Activated CD8-positive, alpha-beta T cell treated with anti-CD3 and anti-CD28 coated beads for 36 hours (primary cell): ENCODE measurements at regions not wholly inside any gene's neighbourhood (a gene's known extent, or its start where the extent isn't known, plus 50 kb on each side); places are given as distances from the start of the nearest gene placed in this dataset.

Experiments used
- ATAC-seq: fragments of 200-7000 bp; cut with Tn5 transposase; one replicate; pipeline ENCODE4 v1.10.0; 2021; ENCODE audit warnings: mild to moderate bottlenecking, moderate library complexity
- CTCF ChIA-PET: fragments of 350-600 bp; sonication (Branson Sonifier 250); formaldehyde crosslinking; loops from one replicate; lab custom pipeline; 2021; ENCODE audit warnings: antibody characterized with exemption; lab: Charles Lee
- POLR2A ChIA-PET: fragments of 350-600 bp; sonication (Branson Sonifier 250); formaldehyde crosslinking; loops from one replicate; lab custom pipeline; 2021; ENCODE audit warnings: antibody characterized with exemption; lab: Charles Lee
- DNase-seq: peaks from one replicate; pipeline ENCODE4 v3.0.0-alpha.2; 2020
- H3K27ac Mint-ChIP-seq: one replicate; pipeline ENCODE4 v1.8.0; 2021; ENCODE audit warnings: mild to moderate bottlenecking, mixed read lengths
- H3K27me3 Mint-ChIP-seq: one replicate; pipeline ENCODE4 v1.8.0; 2021; ENCODE audit warnings: mixed read lengths
- H3K36me3 Mint-ChIP-seq: one replicate; pipeline ENCODE4 v1.8.0; 2021; ENCODE audit warnings: low read depth, mixed read lengths
- H3K4me1 Mint-ChIP-seq: one replicate; pipeline ENCODE4 v1.8.0; 2021; ENCODE audit warnings: low read depth, mixed read lengths
- H3K4me3 Mint-ChIP-seq: one replicate; pipeline ENCODE4 v1.8.0; 2021; ENCODE audit warnings: mild to moderate bottlenecking, moderate library complexity, mixed read lengths
- H3K9me3 Mint-ChIP-seq: one replicate; pipeline ENCODE4 v1.8.0; 2021; ENCODE audit warnings: mixed read lengths
- intact Hi-C: fragments of 100-400 bp; cut with micrococcal nuclease; formaldehyde crosslinking; loops from one replicate; pipeline ENCODE4 v1.10.0; 2022
- TF ChIP-seq, protein P1 (sequence below): fragments of 200-600 bp; IDR thresholded peaks from one replicate; pipeline ENCODE4 v1.8.0; 2022; ENCODE audit warnings: antibody characterized with exemption, mild to moderate bottlenecking

- no peak overlapping the region for H3K4me3 Mint-ChIP-seq
- no peaks in the 10 kb centered on the region for H3K4me1 Mint-ChIP-seq
- H3K36me3 Mint-ChIP-seq: no peaks in the 10 kb centered on the region
- peaks cover 9% of the 10 kb centered on the region for H3K27me3 Mint-ChIP-seq
- no peak for DNase-seq
- POLR2A ChIA-PET: no interaction called here
- CTCF ChIA-PET: interaction anchor here (0.9 kb wide), 1 partner anchor 25 kb away, joined by 3 read pairs; no protein-coding TSS in a partner anchor
- no peaks in the 10 kb centered on the region for H3K9me3 Mint-ChIP-seq
- intact Hi-C loops: no loop called here
- ATAC-seq: no peak
- TF ChIP-seq, protein P1, sequence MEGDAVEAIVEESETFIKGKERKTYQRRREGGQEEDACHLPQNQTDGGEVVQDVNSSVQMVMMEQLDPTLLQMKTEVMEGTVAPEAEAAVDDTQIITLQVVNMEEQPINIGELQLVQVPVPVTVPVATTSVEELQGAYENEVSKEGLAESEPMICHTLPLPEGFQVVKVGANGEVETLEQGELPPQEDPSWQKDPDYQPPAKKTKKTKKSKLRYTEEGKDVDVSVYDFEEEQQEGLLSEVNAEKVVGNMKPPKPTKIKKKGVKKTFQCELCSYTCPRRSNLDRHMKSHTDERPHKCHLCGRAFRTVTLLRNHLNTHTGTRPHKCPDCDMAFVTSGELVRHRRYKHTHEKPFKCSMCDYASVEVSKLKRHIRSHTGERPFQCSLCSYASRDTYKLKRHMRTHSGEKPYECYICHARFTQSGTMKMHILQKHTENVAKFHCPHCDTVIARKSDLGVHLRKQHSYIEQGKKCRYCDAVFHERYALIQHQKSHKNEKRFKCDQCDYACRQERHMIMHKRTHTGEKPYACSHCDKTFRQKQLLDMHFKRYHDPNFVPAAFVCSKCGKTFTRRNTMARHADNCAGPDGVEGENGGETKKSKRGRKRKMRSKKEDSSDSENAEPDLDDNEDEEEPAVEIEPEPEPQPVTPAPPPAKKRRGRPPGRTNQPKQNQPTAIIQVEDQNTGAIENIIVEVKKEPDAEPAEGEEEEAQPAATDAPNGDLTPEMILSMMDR: no peak
- H3K27ac Mint-ChIP-seq: no peak overlapping the region
Measured at GRCh38 chr2:18171191-18172139, 293.0 kb downstream of the KCNS3 start.

- Mint-ChIP-seq H3K9me3 (no peaks in the 10 kb centered on the region), H3K4me3 (no peak overlapping the region), H3K36me3 (no peaks in the 10 kb centered on the region), H3K27ac (no peak overlapping the region), H3K27me3 (peaks cover 9% of the 10 kb centered on the region), H3K4me1 (no peaks in the 10 kb centered on the region)
- intact Hi-C loops: no loop called here
- DNase-seq (no peak), ATAC-seq (no peak)
- TF ChIP-seq, protein P1: no peak
- ChIA-PET CTCF (no interaction called here), POLR2A (no interaction called here)
Measured at GRCh38 chr2:18170642-18171041, 292.2 kb downstream of the KCNS3 start.

DNA sequence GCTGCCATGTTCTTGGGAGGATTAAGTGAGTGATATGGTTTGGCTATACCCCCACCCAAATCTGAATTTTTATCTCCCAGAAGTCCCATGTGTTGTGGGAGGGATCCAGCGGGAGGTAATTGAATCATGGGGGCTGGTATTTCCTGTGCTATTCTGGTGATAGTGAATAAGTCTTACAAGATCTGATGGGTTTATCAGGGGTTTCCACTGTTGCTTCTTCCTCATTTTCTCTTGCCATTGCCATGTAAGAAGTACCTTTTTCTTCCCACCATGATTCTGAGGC lies 291.4 kb downstream of the KCNS3 start:
- H3K4me3 Mint-ChIP-seq: no peak overlapping the region
- H3K36me3 Mint-ChIP-seq: no peaks in the 10 kb centered on the region
- TF ChIP-seq, protein P1: no peak
- no peaks in the 10 kb centered on the region for H3K9me3 Mint-ChIP-seq
- ChIA-PET CTCF (no interaction called here), POLR2A (no interaction called here)
- intact Hi-C loops: no loop called here
- no peak for ATAC-seq
- DNase-seq: no peak
- H3K27me3 Mint-ChIP-seq: peaks cover 9% of the 10 kb centered on the region
- H3K4me1 Mint-ChIP-seq: no peaks in the 10 kb centered on the region
- H3K27ac Mint-ChIP-seq: no peak overlapping the region

GRCh38 chr2:18169121-18169892 lies 290.8 kb downstream of the KCNS3 start:
- POLR2A ChIA-PET: no interaction called here
- ATAC-seq (no peak), DNase-seq (no peak)
- no peaks in the 10 kb centered on the region for H3K4me1 Mint-ChIP-seq
- TF ChIP-seq, protein P1: no peak
- no peak overlapping the region for H3K27ac Mint-ChIP-seq
- no peaks in the 10 kb centered on the region for H3K9me3 Mint-ChIP-seq
- H3K27me3 Mint-ChIP-seq: peaks cover 9% of the 10 kb centered on the region
- no peak overlapping the region for H3K4me3 Mint-ChIP-seq
- no peaks in the 10 kb centered on the region for H3K36me3 Mint-ChIP-seq
- intact Hi-C loops: no loop called here
- CTCF ChIA-PET: no interaction called here

DNA sequence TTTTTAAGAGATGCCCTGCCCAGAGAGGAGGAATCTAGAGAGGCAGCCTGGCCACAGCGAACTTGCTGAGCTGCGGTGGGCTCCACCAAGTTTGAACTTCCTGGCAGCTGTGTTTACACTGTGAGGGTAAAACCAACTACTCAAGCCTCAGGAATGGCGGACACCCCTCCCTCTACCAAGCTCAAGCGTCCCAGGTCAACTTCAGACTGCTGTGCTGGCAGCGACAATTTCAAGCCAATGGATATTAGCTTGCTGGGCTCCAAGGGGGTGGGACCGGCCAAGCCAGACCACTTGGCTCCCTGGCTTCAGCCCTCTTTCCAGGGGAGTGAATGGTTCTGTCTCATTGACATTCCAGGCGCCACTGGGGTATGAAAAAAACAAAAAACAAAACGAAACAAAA lies 289.4 kb downstream of the KCNS3 start:
- Mint-ChIP-seq H3K4me1 (no peaks in the 10 kb centered on the region), H3K4me3 (no peak overlapping the region), H3K27me3 (peaks cover 10% of the 10 kb centered on the region), H3K27ac (no peak overlapping the region), H3K9me3 (no peaks in the 10 kb centered on the region), H3K36me3 (no peaks in the 10 kb centered on the region)
- DNase-seq: no peak
- intact Hi-C loops: no loop called here
- POLR2A ChIA-PET: no interaction called here
- no peak for ATAC-seq
- CTCF ChIA-PET: no interaction called here
- TF ChIP-seq, protein P1: no peak
